NT2/D1 (cell line): ENCODE measurements at regions not wholly inside any gene's neighbourhood (a gene's known extent, or its start where the extent isn't known, plus 50 kb on each side); places are given as distances from the start of the nearest gene placed in this dataset.

Source experiments
- DNase-seq: peaks from one replicate; pipeline ENCODE4 v3.0.0-alpha.2; 2011; ENCODE audit warnings: low read depth, low spot score
- H3K27me3 ChIP-seq: 2 replicates; pipeline ENCODE4 v1.6.0; 2011; ENCODE audit warnings: mild to moderate bottlenecking; ENCODE audit not compliant: insufficient read length, insufficient read depth
- H3K36me3 ChIP-seq: 2 replicates; pipeline ENCODE4 v1.6.1; 2011; ENCODE audit warnings: mild to moderate bottlenecking, low read length, mixed read lengths; ENCODE audit not compliant: insufficient read depth, insufficient read length
- H3K4me1 ChIP-seq: 2 replicates; pipeline ENCODE4 v1.5.1; 2011; ENCODE audit not compliant: insufficient read depth, insufficient read length
- H3K4me3 ChIP-seq: 2 replicates; pipeline ENCODE4 v1.5.1; 2011; ENCODE audit warnings: low read depth; ENCODE audit not compliant: insufficient read length
- H3K9ac ChIP-seq: 2 replicates; pipeline ENCODE4 v1.6.0; 2011; ENCODE audit warnings: low read depth; ENCODE audit not compliant: insufficient read length
- H3K9me3 ChIP-seq: 2 replicates; pipeline ENCODE4 v1.5.1; 2011; ENCODE audit warnings: mild to moderate bottlenecking, low read length; ENCODE audit not compliant: insufficient read depth
- SUZ12 ChIP-seq: IDR thresholded peaks from 2 replicates; pipeline ENCODE4 v1.6.1; 2011; ENCODE audit not compliant: insufficient read length, insufficient read depth; ENCODE audit errors: extremely low read depth
- YY1 ChIP-seq: IDR thresholded peaks from 2 replicates; pipeline ENCODE4 v1.6.1; 2011; ENCODE audit not compliant: insufficient read length, insufficient read depth
- ZNF274 ChIP-seq: IDR thresholded peaks from 2 replicates; pipeline ENCODE4 v1.6.1; 2011; ENCODE audit warnings: mild to moderate bottlenecking, low read depth, low read length

- Histone ChIP-seq H3K9ac (no peak overlapping the region), H3K4me1 (no peaks in the 10 kb centered on the region), H3K27me3 (no peaks in the 10 kb centered on the region), H3K4me3 (no peak overlapping the region), H3K9me3 (no peaks in the 10 kb centered on the region), H3K36me3 (no peaks in the 10 kb centered on the region)
- DNase-seq: no peak
- TF ChIP-seq YY1 (no peak), ZNF274 (no peak), SUZ12 (no peak)
These were observed 78.1 kb upstream of the AKAP13 start for GRCh38 chr15:85302271-85302670.

- no peaks in the 10 kb centered on the region; the same call in 1 of the 2 replicates for H3K9me3 ChIP-seq
- TF ChIP-seq SUZ12 (no peak), ZNF274 (no peak), YY1 (no peak)
- no peak overlapping the region for H3K9ac ChIP-seq
- H3K4me1 ChIP-seq: no peaks in the 10 kb centered on the region
- no peak for DNase-seq
- no peaks in the 10 kb centered on the region for H3K27me3 ChIP-seq
- H3K36me3 ChIP-seq: no peaks in the 10 kb centered on the region
- H3K4me3 ChIP-seq: no peak overlapping the region
These were observed 75.4 kb upstream of the AKAP13 start for GRCh38 chr15:85305050-85305449.

GRCh38 chr15:85306946-85307686, 73.3 kb upstream of the AKAP13 start:
- TF ChIP-seq ZNF274 (no peak), YY1 (no peak), SUZ12 (no peak)
- Histone ChIP-seq H3K9me3 (no peaks in the 10 kb centered on the region; the same call in 1 of the 2 replicates), H3K36me3 (no peaks in the 10 kb centered on the region), H3K4me1 (no peaks in the 10 kb centered on the region), H3K9ac (no peak overlapping the region), H3K4me3 (no peak overlapping the region), H3K27me3 (no peaks in the 10 kb centered on the region)
- DNase-seq: no peak

GRCh38 chr15:85307687-85308045, 72.7 kb upstream of the AKAP13 start:
- H3K9ac ChIP-seq: no peak overlapping the region
- H3K4me1 ChIP-seq: no peaks in the 10 kb centered on the region
- no peaks in the 10 kb centered on the region for H3K36me3 ChIP-seq
- no peak overlapping the region for H3K4me3 ChIP-seq
- H3K9me3 ChIP-seq: no peaks in the 10 kb centered on the region; the same call in 1 of the 2 replicates
- no peak for DNase-seq
- TF ChIP-seq SUZ12: no peak
- H3K27me3 ChIP-seq: no peaks in the 10 kb centered on the region

- Histone ChIP-seq H3K9ac (no peak overlapping the region), H3K27me3 (no peaks in the 10 kb centered on the region), H3K36me3 (no peaks in the 10 kb centered on the region), H3K4me1 (no peaks in the 10 kb centered on the region), H3K4me3 (no peak overlapping the region), H3K9me3 (no peaks in the 10 kb centered on the region; the same call in 1 of the 2 replicates)
- no peak for DNase-seq
- TF ChIP-seq SUZ12: no peak
- TF ChIP-seq YY1: no peak
These were observed 68.8 kb upstream of the AKAP13 start for GRCh38 chr15:85311647-85312046.

GRCh38 chr15:85312486-85312885, 67.9 kb upstream of the AKAP13 start:
- H3K9me3 ChIP-seq: no peaks in the 10 kb centered on the region; the same call in 1 of the 2 replicates
- no peaks in the 10 kb centered on the region for H3K36me3 ChIP-seq
- TF ChIP-seq YY1 (no peak), ZNF274 (no peak), SUZ12 (no peak)
- no peak overlapping the region for H3K4me3 ChIP-seq
- H3K27me3 ChIP-seq: no peaks in the 10 kb centered on the region
- H3K4me1 ChIP-seq: no peaks in the 10 kb centered on the region
- H3K9ac ChIP-seq: no peak overlapping the region
- no peak for DNase-seq

- Histone ChIP-seq H3K27me3 (no peaks in the 10 kb centered on the region), H3K9ac (no peak overlapping the region), H3K9me3 (no peaks in the 10 kb centered on the region; the same call in 1 of the 2 replicates), H3K4me3 (no peak overlapping the region), H3K36me3 (no peaks in the 10 kb centered on the region), H3K4me1 (no peaks in the 10 kb centered on the region)
- DNase-seq: no peak
- TF ChIP-seq SUZ12 (no peak), YY1 (no peak), ZNF274 (no peak)
These were observed 67.5 kb upstream of the AKAP13 start for GRCh38 chr15:85312929-85313331.
